ENCODE measurements at regions not wholly inside any gene's neighbourhood (a gene's known extent, or its start where the extent isn't known, plus 50 kb on each side); places are given as distances from the start of the nearest gene placed in this dataset.

DNA sequence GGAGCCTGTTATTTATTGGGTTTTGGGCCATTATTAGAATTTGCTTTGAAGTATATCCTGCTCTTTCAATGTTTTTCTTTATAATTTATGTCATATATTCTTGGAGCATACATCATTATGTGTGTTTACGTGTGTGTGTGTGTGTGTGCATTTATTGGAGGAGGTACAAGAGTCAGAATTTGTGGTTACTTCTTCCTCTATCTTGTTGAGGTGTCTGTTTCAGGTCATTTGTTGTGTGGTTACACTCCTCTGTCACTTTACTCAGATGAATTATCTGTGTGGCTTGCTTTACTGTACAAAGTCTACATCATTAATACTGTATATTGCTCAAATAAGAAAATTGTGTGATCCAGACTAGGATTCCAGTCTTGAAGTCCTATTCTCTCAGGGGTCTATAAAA lies 1957.4 kb upstream of the TENM3 start:
- TF ChIP-seq NFYA (IDR thresholded peaks at IDR 0.05; ENCODE audit: borderline replicate concordance, low read depth, low read length) = no peak
- TF ChIP-seq, protein P1, sequence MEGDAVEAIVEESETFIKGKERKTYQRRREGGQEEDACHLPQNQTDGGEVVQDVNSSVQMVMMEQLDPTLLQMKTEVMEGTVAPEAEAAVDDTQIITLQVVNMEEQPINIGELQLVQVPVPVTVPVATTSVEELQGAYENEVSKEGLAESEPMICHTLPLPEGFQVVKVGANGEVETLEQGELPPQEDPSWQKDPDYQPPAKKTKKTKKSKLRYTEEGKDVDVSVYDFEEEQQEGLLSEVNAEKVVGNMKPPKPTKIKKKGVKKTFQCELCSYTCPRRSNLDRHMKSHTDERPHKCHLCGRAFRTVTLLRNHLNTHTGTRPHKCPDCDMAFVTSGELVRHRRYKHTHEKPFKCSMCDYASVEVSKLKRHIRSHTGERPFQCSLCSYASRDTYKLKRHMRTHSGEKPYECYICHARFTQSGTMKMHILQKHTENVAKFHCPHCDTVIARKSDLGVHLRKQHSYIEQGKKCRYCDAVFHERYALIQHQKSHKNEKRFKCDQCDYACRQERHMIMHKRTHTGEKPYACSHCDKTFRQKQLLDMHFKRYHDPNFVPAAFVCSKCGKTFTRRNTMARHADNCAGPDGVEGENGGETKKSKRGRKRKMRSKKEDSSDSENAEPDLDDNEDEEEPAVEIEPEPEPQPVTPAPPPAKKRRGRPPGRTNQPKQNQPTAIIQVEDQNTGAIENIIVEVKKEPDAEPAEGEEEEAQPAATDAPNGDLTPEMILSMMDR (IDR thresholded peaks at IDR 0.05 in 2 of 3, conservative IDR thresholded peaks at IDR 0.05 in 1 of 3; ENCODE audit: control insufficient read depth in 2 of 3, extremely low read depth in 1 of 3, insufficient read depth in 1 of 3, low read depth in 3 of 3, low read length in 3 of 3) = no peak

Measured in GM12878 (cell line).